ENCODE measurements at regions not wholly inside any gene's neighbourhood (a gene's known extent, or its start where the extent isn't known, plus 50 kb on each side); places are given as distances from the start of the nearest gene placed in this dataset.

DNA sequence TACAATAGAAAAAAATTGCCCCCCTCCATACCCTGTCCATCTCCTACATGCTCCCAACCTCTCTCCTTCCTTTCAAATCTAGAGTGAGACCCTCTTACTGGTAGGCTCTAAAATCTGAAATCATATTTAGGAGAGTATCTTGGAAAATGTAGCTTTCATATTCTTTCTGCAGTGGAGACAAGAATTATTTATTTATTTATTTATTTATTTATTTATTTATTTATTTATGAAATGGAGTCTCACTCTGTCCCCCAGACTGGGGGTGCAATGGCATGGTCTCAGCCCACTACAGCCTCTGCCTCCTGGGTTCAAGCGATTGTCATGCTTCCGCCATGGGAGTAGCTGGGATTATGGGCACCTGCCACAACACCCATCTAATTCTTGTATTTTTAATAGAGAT lies 174.1 kb upstream of the MYO16 start:
- no peak overlapping the region for H3K27ac ChIP-seq
- TF ChIP-seq, protein P1, sequence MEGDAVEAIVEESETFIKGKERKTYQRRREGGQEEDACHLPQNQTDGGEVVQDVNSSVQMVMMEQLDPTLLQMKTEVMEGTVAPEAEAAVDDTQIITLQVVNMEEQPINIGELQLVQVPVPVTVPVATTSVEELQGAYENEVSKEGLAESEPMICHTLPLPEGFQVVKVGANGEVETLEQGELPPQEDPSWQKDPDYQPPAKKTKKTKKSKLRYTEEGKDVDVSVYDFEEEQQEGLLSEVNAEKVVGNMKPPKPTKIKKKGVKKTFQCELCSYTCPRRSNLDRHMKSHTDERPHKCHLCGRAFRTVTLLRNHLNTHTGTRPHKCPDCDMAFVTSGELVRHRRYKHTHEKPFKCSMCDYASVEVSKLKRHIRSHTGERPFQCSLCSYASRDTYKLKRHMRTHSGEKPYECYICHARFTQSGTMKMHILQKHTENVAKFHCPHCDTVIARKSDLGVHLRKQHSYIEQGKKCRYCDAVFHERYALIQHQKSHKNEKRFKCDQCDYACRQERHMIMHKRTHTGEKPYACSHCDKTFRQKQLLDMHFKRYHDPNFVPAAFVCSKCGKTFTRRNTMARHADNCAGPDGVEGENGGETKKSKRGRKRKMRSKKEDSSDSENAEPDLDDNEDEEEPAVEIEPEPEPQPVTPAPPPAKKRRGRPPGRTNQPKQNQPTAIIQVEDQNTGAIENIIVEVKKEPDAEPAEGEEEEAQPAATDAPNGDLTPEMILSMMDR (conservative IDR thresholded peaks at IDR 0.05), result no peak

DNA sequence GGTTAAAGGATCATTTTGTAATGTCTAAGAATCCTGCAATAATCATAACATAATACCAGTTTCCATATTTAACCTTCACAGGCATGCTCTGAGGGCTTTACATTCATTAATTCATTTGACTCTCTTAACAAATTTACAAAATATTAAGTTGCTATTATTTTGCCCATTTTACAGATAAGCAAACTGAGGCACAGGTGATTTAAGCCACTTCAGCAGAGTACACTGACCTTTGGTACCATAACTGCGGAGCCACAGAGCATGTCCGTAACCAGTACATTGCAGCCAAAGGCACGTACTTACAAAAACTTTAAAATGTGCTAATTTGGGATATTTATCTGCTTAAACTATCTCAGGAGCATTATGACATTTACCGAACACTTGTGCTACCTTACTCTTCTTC lies 169.4 kb upstream of the MYO16 start:
- H3K27ac ChIP-seq, result no peak overlapping the region
- TF ChIP-seq, protein P1 (conservative IDR thresholded peaks at IDR 0.05), result no peak

DNA sequence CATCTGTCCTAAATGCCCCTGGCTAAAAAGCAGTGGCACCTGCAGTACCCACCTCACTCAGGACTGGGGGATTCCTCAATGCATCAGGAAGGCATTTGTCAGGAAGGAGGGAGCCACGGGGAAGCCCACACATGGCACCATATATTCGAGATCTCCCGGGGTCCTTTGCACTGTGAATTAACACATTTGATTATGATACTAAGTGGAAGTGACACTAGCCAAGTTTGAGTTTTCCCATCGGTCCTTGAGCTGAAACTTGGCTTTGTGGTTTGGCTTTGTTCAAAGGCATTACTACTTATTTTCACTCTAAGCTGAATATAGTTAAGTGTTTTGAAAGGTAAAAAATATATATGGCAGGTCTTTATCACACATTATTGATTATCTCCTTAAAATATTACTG lies 168.7 kb upstream of the MYO16 start:
- TF ChIP-seq, protein P1 (conservative IDR thresholded peaks at IDR 0.05), result no peak
- H3K27ac ChIP-seq, result no peak overlapping the region

DNA sequence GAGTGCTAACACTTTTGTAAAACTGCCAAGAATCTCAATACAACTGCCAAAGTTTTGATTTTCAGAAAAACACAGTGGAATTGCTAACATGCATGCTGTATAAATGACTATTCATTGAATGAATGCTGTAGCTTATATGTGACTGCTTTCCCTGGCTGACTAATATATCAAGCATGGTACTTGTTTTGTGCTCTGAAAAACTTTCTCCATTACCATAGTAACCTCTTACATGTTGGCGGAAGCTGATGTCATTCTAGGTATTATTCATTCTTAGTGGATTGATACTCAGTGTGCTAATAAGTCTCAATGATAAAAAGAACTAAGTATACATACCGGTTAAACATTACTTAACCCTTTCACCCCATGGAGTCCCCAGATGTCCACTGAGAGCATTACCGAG lies 166.1 kb upstream of the MYO16 start:
- H3K27ac ChIP-seq, result no peak overlapping the region
- TF ChIP-seq, protein P1 (conservative IDR thresholded peaks at IDR 0.05), result no peak

DNA sequence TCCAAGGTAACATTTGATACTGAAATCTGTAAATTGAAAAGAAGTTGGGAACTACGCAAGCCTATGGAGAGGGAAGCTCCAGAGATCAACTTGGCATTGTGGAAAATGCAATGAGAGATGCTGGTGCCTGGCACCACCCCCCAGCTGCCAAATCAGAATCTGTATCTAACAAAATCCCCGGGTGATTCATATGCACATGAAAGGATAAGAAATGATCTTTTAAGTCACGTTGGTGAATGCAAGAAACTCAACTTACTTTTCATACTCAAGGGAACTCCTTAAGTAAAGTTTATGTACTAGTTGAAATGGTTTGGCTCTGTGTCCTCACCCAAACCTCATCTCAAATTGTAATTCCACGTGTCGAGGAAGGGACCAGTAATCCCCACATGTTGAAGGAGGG lies 158.5 kb upstream of the MYO16 start:
- TF ChIP-seq, protein P1 (conservative IDR thresholded peaks at IDR 0.05), result no peak
- H3K27ac ChIP-seq, result no peak overlapping the region

DNA sequence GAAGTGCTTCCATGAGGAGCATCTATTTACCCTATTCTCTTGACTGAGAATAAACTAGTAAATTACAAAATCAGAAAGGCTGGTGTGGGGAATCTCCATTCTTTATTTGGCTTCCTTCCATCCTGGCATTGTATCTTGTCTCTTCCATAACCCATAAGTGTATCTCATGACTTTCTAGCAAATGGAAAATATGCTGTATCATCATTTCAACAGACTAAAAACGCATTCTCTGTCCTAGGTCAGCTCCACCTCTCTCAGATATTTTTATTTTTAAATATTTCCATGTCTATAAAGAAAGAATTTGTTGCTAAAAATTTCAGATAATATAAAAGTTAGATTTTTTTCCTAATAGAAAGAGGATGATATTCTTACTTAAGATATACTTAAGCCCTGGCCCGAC lies 154.2 kb upstream of the MYO16 start:
- H3K27ac ChIP-seq, result no peak overlapping the region
- TF ChIP-seq, protein P1 (conservative IDR thresholded peaks at IDR 0.05), result no peak

DNA sequence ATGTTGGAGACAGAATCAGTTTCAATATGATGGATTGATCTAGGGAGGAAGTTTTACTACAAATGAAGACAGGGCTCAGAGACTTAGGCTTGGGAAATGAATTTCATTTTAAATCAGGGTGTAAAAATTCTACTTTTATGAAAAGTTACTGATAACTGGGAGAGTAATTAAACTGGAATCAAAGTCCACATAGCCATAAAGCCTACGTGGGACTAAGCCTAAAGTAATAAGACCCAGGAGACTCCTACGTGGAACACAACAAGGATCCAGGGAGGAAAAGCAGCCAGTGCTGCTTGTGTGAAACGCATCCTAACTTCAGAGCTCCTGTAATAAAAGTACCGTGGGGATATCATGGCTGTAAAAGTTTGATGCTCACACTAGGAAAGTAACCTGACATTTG lies 152.0 kb upstream of the MYO16 start:
- H3K27ac ChIP-seq, result no peak overlapping the region
- TF ChIP-seq, protein P1 (conservative IDR thresholded peaks at IDR 0.05), result no peak

DNA sequence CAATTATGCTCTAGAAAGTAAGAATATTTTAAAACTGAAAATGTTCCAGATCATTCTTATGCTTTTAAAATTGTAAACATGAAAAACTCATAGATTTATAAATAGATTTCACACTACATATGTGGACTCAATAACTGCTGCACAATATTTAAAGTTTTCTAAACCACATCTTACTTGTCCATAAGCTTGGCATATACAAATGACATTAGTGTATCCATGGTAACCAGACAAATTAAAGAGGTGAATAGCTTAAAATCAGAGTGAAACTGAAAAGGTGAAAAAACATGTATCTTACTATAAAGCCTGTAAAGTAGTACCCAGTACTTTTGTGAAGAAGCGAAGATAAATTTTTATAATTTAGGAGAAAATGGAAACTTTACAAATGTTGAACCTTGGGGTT lies 151.2 kb upstream of the MYO16 start:
- no peak overlapping the region for H3K27ac ChIP-seq
- TF ChIP-seq, protein P1 (conservative IDR thresholded peaks at IDR 0.05), result no peak
